Fibroblast of lung (primary cell): ENCODE measurements at regions not wholly inside any gene's neighbourhood (a gene's known extent, or its start where the extent isn't known, plus 50 kb on each side); places are given as distances from the start of the nearest gene placed in this dataset.

Experiments
- DNase-seq, 2 donors: peaks; one replicate each; pipeline versions ENCODE4 v3.0.0 to v3.0.0-alpha.2; 2010; ENCODE audit warnings: low read depth in 2 of 2
- H2AFZ ChIP-seq: 2 replicates; pipeline ENCODE4 v1.5.1; 2012; ENCODE audit warnings: low read length, control low read depth, inconsistent platforms
- H3K27ac ChIP-seq: 2 replicates; pipeline ENCODE4 v1.5.1; 2011; ENCODE audit warnings: low read length, control low read depth; ENCODE audit not compliant: insufficient read depth
- H3K27me3 ChIP-seq: 2 replicates; pipeline ENCODE4 v1.5.1; 2011; ENCODE audit warnings: mild to moderate bottlenecking, low read length; ENCODE audit not compliant: control insufficient read depth, insufficient read depth
- H3K36me3 ChIP-seq: 2 replicates; pipeline ENCODE4 v1.5.1; 2011; ENCODE audit warnings: low read length; ENCODE audit not compliant: control insufficient read depth, insufficient read depth
- H3K4me1 ChIP-seq: 2 replicates; pipeline ENCODE4 v1.5.1; 2011; ENCODE audit warnings: low read length; ENCODE audit not compliant: control insufficient read depth, insufficient read depth; ENCODE audit errors: extremely low read depth
- H3K4me2 ChIP-seq: 2 replicates; pipeline ENCODE4 v1.5.1; 2011; ENCODE audit warnings: low read length, control low read depth; ENCODE audit not compliant: insufficient read depth; ENCODE audit errors: extremely low read depth
- H3K4me3 ChIP-seq, 4 experiments: fragments of 200-600 bp in 1 of 4; sonication (generic) in 1 of 4; replicated peaks in 1 of 4; 2 replicates each; pipeline ENCODE4 v1.5.1; 2011 to 2016; ENCODE audit warnings: low read length in 4 of 4, low read depth in 3 of 4, mild to moderate bottlenecking in 3 of 4, control low read depth in 2 of 4, inconsistent platforms in 1 of 4, mixed read lengths in 1 of 4; ENCODE audit not compliant: insufficient read depth in 1 of 4; ENCODE audit errors: control extremely low read depth in 1 of 4
- H3K79me2 ChIP-seq: 2 replicates; pipeline ENCODE4 v1.5.1; 2012; ENCODE audit warnings: mild to moderate bottlenecking, low read length, inconsistent platforms; ENCODE audit not compliant: control insufficient read depth, insufficient read depth
- H3K9ac ChIP-seq: 2 replicates; pipeline ENCODE4 v1.5.1; 2011; ENCODE audit warnings: mild to moderate bottlenecking, low read length, control low read depth; ENCODE audit not compliant: insufficient read depth
- H3K9me3 ChIP-seq: 2 replicates; pipeline ENCODE4 v1.5.1; 2012; ENCODE audit warnings: low read depth, low read length; ENCODE audit not compliant: control insufficient read depth, insufficient read depth
- H4K20me1 ChIP-seq: 2 replicates; pipeline ENCODE4 v1.5.1; 2011; ENCODE audit warnings: low read length; ENCODE audit not compliant: control insufficient read depth, insufficient read depth; ENCODE audit errors: extremely low read depth
- EZH2 ChIP-seq: IDR thresholded peaks from 2 replicates; pipeline ENCODE4 v1.5.1; 2012; ENCODE audit warnings: low read length, control low read depth, mild to moderate bottlenecking; ENCODE audit errors: missing control alignments
- TF ChIP-seq, protein P1 (sequence below), 2 donors: IDR thresholded peaks in 1 of 2; conservative IDR thresholded peaks in 1 of 2; 1 replicate in 1 of 2; 2 replicates in 1 of 2; pipeline ENCODE4 v1.5.1; 2011 to 2012; ENCODE audit warnings: low read length in 2 of 2, control low read depth in 1 of 2, inconsistent platforms in 1 of 2, low read depth in 1 of 2, mild to moderate bottlenecking in 1 of 2

DNA sequence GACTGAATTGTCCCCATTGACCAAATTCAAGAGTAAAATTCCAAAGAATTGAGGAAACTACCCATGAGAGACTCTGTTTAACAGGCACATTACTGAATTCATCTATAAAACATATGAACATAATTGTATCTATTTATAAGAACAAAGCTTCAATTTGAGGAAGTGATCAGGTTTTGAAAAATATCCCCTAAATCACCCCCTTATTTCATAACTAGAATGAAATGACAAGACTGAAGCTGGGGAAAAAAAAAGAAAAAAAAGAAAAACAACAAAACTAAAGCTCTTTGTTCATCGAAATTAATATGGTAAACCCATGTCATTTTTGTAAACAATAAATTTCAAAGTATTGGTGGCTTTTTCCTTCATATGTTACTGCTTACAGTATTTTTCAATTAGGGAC lies 184.9 kb upstream of the SEMA3A start:
- no peaks in the 10 kb centered on the region for H3K27me3 ChIP-seq
- no peak overlapping the region for H3K9ac ChIP-seq
- H3K4me3 ChIP-seq = no peak overlapping the region
- H2AFZ ChIP-seq = no peak overlapping the region
- no peak for DNase-seq
- TF ChIP-seq, protein P1, sequence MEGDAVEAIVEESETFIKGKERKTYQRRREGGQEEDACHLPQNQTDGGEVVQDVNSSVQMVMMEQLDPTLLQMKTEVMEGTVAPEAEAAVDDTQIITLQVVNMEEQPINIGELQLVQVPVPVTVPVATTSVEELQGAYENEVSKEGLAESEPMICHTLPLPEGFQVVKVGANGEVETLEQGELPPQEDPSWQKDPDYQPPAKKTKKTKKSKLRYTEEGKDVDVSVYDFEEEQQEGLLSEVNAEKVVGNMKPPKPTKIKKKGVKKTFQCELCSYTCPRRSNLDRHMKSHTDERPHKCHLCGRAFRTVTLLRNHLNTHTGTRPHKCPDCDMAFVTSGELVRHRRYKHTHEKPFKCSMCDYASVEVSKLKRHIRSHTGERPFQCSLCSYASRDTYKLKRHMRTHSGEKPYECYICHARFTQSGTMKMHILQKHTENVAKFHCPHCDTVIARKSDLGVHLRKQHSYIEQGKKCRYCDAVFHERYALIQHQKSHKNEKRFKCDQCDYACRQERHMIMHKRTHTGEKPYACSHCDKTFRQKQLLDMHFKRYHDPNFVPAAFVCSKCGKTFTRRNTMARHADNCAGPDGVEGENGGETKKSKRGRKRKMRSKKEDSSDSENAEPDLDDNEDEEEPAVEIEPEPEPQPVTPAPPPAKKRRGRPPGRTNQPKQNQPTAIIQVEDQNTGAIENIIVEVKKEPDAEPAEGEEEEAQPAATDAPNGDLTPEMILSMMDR (conservative IDR thresholded peaks at IDR 0.05 in 1 of 2, IDR thresholded peaks at IDR 0.05 in 1 of 2; ENCODE audit: low read depth in 1 of 2, low read length in 2 of 2) = no peak
- no peak for TF ChIP-seq EZH2
- H3K9me3 ChIP-seq = no peaks in the 10 kb centered on the region
- H3K36me3 ChIP-seq = no peaks in the 10 kb centered on the region
- H3K4me2 ChIP-seq = no peak overlapping the region
- no peak overlapping the region for H3K27ac ChIP-seq
- no peaks in the 10 kb centered on the region for H3K79me2 ChIP-seq
- H4K20me1 ChIP-seq = no peaks in the 10 kb centered on the region
- no peaks in the 10 kb centered on the region for H3K4me1 ChIP-seq

DNA sequence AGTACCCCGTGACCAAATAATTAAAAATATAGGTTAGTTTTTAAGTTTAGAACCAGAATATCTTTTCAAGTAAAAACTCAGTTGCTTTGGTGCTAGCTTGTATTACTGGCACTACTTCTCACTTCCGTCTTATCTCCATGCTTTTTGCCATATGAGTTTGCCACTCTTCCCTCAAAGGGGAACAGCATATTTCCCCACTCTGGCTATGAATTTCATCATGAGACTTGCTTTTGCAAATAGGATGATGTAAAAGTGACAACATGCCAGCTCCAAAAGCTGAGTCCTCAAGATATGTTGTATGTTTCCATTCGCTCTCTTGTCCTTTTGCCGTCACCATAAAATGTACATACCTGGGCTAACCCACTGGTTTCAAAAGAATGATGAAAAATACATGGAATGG lies 178.1 kb upstream of the SEMA3A start:
- Histone ChIP-seq H3K27me3 (no peaks in the 10 kb centered on the region), H2AFZ (no peak overlapping the region), H4K20me1 (no peaks in the 10 kb centered on the region), H3K4me2 (no peak overlapping the region), H3K27ac (peak overlapping the region; percentile 72), H3K79me2 (no peaks in the 10 kb centered on the region), H3K9ac (no peak overlapping the region), H3K4me1 (peaks cover 6% of the 10 kb centered on the region), H3K36me3 (no peaks in the 10 kb centered on the region), H3K9me3 (no peaks in the 10 kb centered on the region), H3K4me3 (no peak overlapping the region)
- TF ChIP-seq, protein P1 (conservative IDR thresholded peaks at IDR 0.05 in 1 of 2, IDR thresholded peaks at IDR 0.05 in 1 of 2; ENCODE audit: low read depth in 1 of 2, low read length in 2 of 2) = no peak
- TF ChIP-seq EZH2 = no peak
- peak; percentile 36 to 66 for DNase-seq

DNA sequence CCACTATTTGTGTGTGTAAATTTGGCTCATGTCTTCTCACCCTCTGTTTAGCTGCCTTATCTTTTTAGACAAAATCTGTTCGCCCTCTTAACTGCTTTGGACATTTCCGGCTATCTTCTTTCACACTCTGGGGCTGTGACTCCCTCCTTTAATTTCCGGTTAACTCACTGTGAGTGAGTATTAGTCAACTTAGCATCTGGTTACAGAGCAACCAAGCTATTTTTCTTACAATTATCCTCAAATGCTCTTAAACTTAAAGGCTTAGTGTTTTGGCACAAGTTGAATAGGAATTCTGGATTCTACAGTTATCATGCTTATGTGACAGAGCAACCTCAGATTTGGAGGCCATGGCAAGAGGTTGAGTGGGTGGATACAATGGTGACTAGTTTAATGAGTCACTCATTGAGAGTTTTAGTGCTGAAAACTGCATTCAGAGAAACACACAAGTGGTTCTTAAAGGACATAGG lies 177.6 kb upstream of the SEMA3A start:
- H3K4me2 ChIP-seq = peak overlapping the region; percentile 21
- H3K27me3 ChIP-seq = no peaks in the 10 kb centered on the region
- DNase-seq = peak; percentile 83 to 99
- no peaks in the 10 kb centered on the region for H3K9me3 ChIP-seq
- peak overlapping the region; percentile 37 for H2AFZ ChIP-seq
- H4K20me1 ChIP-seq = no peaks in the 10 kb centered on the region
- peak overlapping the region in 1 of 4 experiments; percentile 21 for H3K4me3 ChIP-seq
- H3K27ac ChIP-seq = peak overlapping the region; percentile 72
- H3K9ac ChIP-seq = no peak overlapping the region
- TF ChIP-seq, protein P1 (conservative IDR thresholded peaks at IDR 0.05 in 1 of 2, IDR thresholded peaks at IDR 0.05 in 1 of 2; ENCODE audit: low read depth in 1 of 2, low read length in 2 of 2) = no peak
- no peak for TF ChIP-seq EZH2
- peaks cover 6% of the 10 kb centered on the region for H3K4me1 ChIP-seq
- no peaks in the 10 kb centered on the region for H3K79me2 ChIP-seq
- no peaks in the 10 kb centered on the region for H3K36me3 ChIP-seq
